ENCODE measurements at regions not wholly inside any gene's neighbourhood (a gene's known extent, or its start where the extent isn't known, plus 50 kb on each side); places are given as distances from the start of the nearest gene placed in this dataset.

DNA sequence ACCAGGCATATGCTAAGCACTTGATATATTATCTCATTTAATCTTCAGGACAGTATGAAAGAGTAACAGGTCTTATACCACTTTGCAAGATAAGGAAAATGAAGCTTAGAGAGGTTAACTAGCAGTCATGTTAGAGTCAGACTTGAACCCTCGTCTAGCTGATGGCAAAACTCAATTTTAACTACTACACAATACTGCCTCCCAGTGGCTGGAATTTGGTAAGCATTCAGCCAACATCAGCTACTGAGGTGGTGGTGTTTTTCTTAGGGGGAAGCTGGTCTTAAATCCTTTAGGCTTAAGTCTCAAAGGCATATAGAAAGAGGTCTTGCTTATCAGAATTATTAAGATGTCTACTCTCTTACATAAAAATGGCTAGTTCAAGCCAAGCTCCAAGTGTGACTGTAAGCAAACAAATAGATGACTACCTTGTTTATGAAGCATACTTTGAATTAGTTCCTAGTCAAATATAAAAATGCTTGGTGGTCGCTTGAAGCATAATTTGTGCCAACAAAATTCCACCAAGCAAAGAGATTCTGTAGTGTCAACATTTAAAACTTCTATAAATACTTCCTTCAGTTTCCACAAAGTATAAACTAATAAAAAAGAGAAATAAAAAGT lies 325.4 kb upstream of the FIGN start:
- Histone ChIP-seq H3K9me3 (ENCODE audit: control insufficient read depth in 2 of 2, insufficient read depth in 1 of 2, low read depth in 1 of 2, low read length in 1 of 2) (no peaks in the 10 kb centered on the region), H3K36me3 (ENCODE audit: control insufficient read depth in 3 of 3, insufficient read depth in 2 of 3, low read depth in 1 of 3, low read length in 3 of 3) (no peaks in the 10 kb centered on the region), H3K27ac (ENCODE audit: low read depth in 1 of 3, low read length in 2 of 3) (no peak overlapping the region), H3K27me3 (ENCODE audit: control insufficient read depth in 3 of 3, insufficient read depth in 3 of 3, low read length in 3 of 3) (no peaks in the 10 kb centered on the region), H3K4me3 (ENCODE audit: low read depth in 1 of 3, low read length in 3 of 3) (no peak overlapping the region), H3K4me1 (ENCODE audit: control insufficient read depth in 3 of 3, insufficient read depth in 2 of 3, low read depth in 1 of 3, low read length in 2 of 3) (no peaks in the 10 kb centered on the region)
- DNase-seq, result peak; percentile 15 to 22
- FAIRE-seq, result no peak
- WGBS, 3 donors, result 5 to 20% (median 9%) methylated on average over 2 of the region's 2 CpGs

DNA sequence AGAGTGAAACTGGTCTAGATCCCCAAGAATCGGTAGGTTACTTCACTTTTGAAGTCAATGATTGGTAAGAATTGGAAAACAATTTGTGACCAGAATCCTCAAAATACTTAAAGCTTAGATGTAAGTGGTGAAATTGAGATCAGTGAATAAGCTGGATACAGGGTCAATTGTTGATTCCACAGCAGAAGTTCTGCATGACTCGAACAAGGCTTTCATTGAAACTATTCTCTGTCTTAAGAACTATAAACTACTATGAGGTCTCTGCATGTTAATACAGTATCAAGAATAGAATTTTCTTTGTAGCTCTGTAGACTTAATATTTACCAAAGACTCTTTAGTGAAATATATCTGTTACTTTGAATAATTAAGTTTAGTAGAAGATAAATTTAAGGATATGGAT lies 324.2 kb upstream of the FIGN start:
- no peak for FAIRE-seq
- no peak for DNase-seq
- WGBS, 3 donors, result 79 to 80% (median 79%) methylated on average over 2 of the region's 2 CpGs
- Histone ChIP-seq H3K27me3 (ENCODE audit: control insufficient read depth in 3 of 3, insufficient read depth in 3 of 3, low read length in 3 of 3) (no peaks in the 10 kb centered on the region), H3K4me1 (ENCODE audit: control insufficient read depth in 3 of 3, insufficient read depth in 2 of 3, low read depth in 1 of 3, low read length in 2 of 3) (no peaks in the 10 kb centered on the region), H3K4me3 (ENCODE audit: low read depth in 1 of 3, low read length in 3 of 3) (no peak overlapping the region), H3K27ac (ENCODE audit: low read depth in 1 of 3, low read length in 2 of 3) (no peak overlapping the region), H3K9me3 (ENCODE audit: control insufficient read depth in 2 of 2, insufficient read depth in 1 of 2, low read depth in 1 of 2, low read length in 1 of 2) (no peaks in the 10 kb centered on the region), H3K36me3 (ENCODE audit: control insufficient read depth in 3 of 3, insufficient read depth in 2 of 3, low read depth in 1 of 3, low read length in 3 of 3) (no peaks in the 10 kb centered on the region)

DNA sequence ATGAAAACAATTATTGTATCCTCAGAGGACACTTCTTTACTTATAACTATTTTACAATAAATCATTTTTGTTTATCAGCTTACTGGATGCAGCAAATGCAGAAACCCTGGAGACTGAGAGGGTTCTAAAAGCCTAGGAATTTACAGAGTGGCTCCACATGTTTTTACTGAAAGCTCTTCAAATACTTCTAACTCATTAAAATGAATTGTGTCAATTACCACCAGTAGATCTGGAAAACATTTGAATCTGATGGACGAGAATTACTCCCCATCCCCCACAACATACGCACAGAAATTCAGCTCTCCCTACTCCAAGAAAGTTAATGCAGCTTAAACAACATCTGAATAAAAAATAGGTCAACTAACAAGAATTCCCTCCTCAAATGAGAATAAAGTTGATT lies 319.8 kb upstream of the FIGN start:
- Histone ChIP-seq H3K4me1 (ENCODE audit: control insufficient read depth in 3 of 3, insufficient read depth in 2 of 3, low read depth in 1 of 3, low read length in 2 of 3) (no peaks in the 10 kb centered on the region), H3K27ac (ENCODE audit: low read depth in 1 of 3, low read length in 2 of 3) (no peak overlapping the region), H3K36me3 (ENCODE audit: control insufficient read depth in 3 of 3, insufficient read depth in 2 of 3, low read depth in 1 of 3, low read length in 3 of 3) (no peaks in the 10 kb centered on the region), H3K4me3 (ENCODE audit: low read depth in 1 of 3, low read length in 3 of 3) (no peak overlapping the region), H3K9me3 (ENCODE audit: control insufficient read depth in 2 of 2, insufficient read depth in 1 of 2, low read depth in 1 of 2, low read length in 1 of 2) (no peaks in the 10 kb centered on the region), H3K27me3 (ENCODE audit: control insufficient read depth in 3 of 3, insufficient read depth in 3 of 3, low read length in 3 of 3) (no peaks in the 10 kb centered on the region)
- FAIRE-seq, result no peak
- DNase-seq, result no peak
- WGBS, 3 donors, result 52 to 73% (median 57%) methylated on average over 2 of the region's 2 CpGs

DNA sequence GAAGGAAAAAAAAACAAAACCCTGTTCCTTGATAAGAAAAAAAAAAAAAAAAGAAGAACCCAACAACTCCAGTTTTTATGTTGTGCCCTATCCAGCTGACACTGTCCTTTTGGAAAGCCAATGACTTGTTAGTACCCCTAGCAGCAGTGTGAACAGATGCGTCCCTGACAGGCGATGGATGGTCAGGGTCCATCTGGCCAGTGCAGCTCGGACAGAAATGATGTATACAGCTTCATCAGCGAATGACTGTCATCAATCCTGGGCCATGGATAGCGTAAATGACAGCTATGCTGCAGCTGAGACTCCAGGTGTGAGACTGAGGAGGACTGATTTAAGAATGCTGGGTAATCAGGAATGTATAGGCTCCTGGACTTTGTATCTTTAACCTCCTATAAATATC lies 318.8 kb upstream of the FIGN start:
- DNase-seq (no peak), FAIRE-seq (no peak)
- no peaks in the 10 kb centered on the region for H3K4me1 ChIP-seq (ENCODE audit: control insufficient read depth in 3 of 3, insufficient read depth in 2 of 3, low read depth in 1 of 3, low read length in 2 of 3)
- H3K4me3 ChIP-seq (ENCODE audit: low read depth in 1 of 3, low read length in 3 of 3), result no peak overlapping the region
- WGBS, 3 donors, result 61 to 79% (median 64%) methylated on average over 5 of the region's 5 CpGs
- no peak overlapping the region for H3K27ac ChIP-seq (ENCODE audit: low read depth in 1 of 3, low read length in 2 of 3)
- no peaks in the 10 kb centered on the region for H3K36me3 ChIP-seq (ENCODE audit: control insufficient read depth in 3 of 3, insufficient read depth in 2 of 3, low read depth in 1 of 3, low read length in 3 of 3)
- no peaks in the 10 kb centered on the region for H3K27me3 ChIP-seq (ENCODE audit: control insufficient read depth in 3 of 3, insufficient read depth in 3 of 3, low read length in 3 of 3)
- H3K9me3 ChIP-seq (ENCODE audit: control insufficient read depth in 2 of 2, insufficient read depth in 1 of 2, low read depth in 1 of 2, low read length in 1 of 2), result no peaks in the 10 kb centered on the region

DNA sequence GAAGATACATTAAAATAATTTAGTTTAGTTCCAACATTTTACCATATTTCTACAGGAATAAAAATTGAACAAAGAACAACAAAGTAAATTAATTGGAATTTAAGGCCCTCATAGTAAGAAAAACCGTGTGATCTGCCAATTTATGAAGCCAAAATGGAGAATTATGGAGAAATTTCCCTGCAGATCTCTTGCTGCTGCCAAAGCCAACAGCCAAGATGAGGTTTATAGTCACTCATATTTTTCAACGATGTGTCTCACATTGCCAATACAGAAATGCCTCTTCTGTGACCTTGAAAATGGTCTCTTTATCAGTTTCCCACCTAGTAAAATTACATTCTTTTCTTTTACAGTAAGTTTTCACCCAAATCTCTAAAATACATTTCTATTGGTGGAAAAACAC lies 317.2 kb upstream of the FIGN start:
- Histone ChIP-seq H3K9me3 (ENCODE audit: control insufficient read depth in 2 of 2, insufficient read depth in 1 of 2, low read depth in 1 of 2, low read length in 1 of 2) (no peaks in the 10 kb centered on the region), H3K4me1 (ENCODE audit: control insufficient read depth in 3 of 3, insufficient read depth in 2 of 3, low read depth in 1 of 3, low read length in 2 of 3) (no peaks in the 10 kb centered on the region), H3K4me3 (ENCODE audit: low read depth in 1 of 3, low read length in 3 of 3) (no peak overlapping the region), H3K36me3 (ENCODE audit: control insufficient read depth in 3 of 3, insufficient read depth in 2 of 3, low read depth in 1 of 3, low read length in 3 of 3) (no peaks in the 10 kb centered on the region), H3K27me3 (ENCODE audit: control insufficient read depth in 3 of 3, insufficient read depth in 3 of 3, low read length in 3 of 3) (no peaks in the 10 kb centered on the region), H3K27ac (ENCODE audit: low read depth in 1 of 3, low read length in 2 of 3) (no peak overlapping the region)
- no peak for FAIRE-seq
- no peak for DNase-seq
- WGBS, 3 donors, result 35 to 48% (median 41%) methylated on average over 2 of the region's 2 CpGs

DNA sequence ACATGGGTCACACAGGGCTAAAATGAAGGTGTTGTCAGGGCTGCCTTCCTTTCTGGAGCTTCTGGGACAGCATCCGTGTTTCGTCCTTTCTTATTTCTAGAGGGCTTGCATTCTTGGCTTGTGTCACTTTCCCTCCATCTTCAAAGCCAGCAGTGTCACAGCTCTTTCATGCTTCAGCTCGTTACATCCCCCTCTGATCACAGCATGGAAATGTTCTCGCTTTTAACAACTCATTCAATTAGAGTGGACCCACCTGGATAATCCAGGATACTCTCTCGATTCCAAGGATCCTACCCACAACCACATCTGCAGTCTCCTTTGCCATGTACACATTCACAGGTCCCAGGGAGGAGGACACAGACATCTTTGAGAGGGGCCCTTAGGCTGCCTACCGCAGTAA lies 316.2 kb upstream of the FIGN start:
- WGBS, 3 donors, result 70 to 75% (median 71%) methylated on average over 6 of the region's 6 CpGs
- FAIRE-seq, result no peak
- no peaks in the 10 kb centered on the region for H3K27me3 ChIP-seq (ENCODE audit: control insufficient read depth in 3 of 3, insufficient read depth in 3 of 3, low read length in 3 of 3)
- no peaks in the 10 kb centered on the region for H3K9me3 ChIP-seq (ENCODE audit: control insufficient read depth in 2 of 2, insufficient read depth in 1 of 2, low read depth in 1 of 2, low read length in 1 of 2)
- H3K27ac ChIP-seq (ENCODE audit: low read depth in 1 of 3, low read length in 2 of 3), result no peak overlapping the region
- no peaks in the 10 kb centered on the region for H3K4me1 ChIP-seq (ENCODE audit: control insufficient read depth in 3 of 3, insufficient read depth in 2 of 3, low read depth in 1 of 3, low read length in 2 of 3)
- no peaks in the 10 kb centered on the region for H3K36me3 ChIP-seq (ENCODE audit: control insufficient read depth in 3 of 3, insufficient read depth in 2 of 3, low read depth in 1 of 3, low read length in 3 of 3)
- no peak overlapping the region for H3K4me3 ChIP-seq (ENCODE audit: low read depth in 1 of 3, low read length in 3 of 3)
- no peak for DNase-seq

DNA sequence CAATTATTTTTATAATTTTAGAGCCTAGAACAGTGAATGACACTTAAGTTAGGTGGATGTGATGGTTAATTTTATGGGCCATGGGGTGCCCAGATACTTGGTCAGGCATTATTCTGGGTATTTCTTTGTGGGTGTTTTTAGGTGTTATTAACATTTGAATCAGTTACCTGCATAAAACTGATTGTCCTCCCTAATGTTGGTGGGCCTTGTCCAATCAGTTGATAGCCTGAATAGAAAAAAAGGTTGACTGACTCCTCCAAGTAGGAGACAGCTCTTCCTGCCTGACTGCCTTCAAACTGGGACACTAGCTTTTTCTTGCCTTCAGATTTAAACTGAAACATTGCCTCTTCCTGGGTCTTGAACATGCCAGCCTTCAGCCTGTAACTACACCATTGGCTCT lies 312.9 kb upstream of the FIGN start:
- FAIRE-seq, result no peak
- no peak overlapping the region for H3K4me3 ChIP-seq (ENCODE audit: low read depth in 1 of 3, low read length in 3 of 3)

DNA sequence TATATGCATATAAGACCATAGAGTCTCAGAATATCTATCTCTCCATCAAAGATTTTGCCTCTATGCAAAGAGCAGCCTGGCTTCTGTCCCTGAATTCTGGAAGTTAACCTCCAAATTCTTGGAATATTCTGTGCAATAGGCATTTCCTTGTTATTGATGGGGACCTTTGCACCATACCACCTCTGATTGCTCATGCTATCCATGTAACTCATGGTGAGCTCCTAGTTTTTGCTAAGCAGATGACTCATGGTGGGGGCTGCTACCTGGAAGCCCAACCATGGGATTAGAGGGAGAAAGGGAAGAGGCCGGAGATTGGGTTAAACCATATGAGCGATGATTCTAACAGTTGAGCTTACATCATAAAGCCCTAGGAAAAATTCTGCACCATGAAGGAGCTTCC lies 310.2 kb upstream of the FIGN start:
- DNase-seq (no peak), FAIRE-seq (no peak)
- Histone ChIP-seq H3K36me3 (ENCODE audit: control insufficient read depth in 3 of 3, insufficient read depth in 2 of 3, low read depth in 1 of 3, low read length in 3 of 3) (no peaks in the 10 kb centered on the region), H3K27me3 (ENCODE audit: control insufficient read depth in 3 of 3, insufficient read depth in 3 of 3, low read length in 3 of 3) (no peaks in the 10 kb centered on the region), H3K4me3 (ENCODE audit: low read depth in 1 of 3, low read length in 3 of 3) (no peak overlapping the region), H3K27ac (ENCODE audit: low read depth in 1 of 3, low read length in 2 of 3) (no peak overlapping the region), H3K4me1 (ENCODE audit: control insufficient read depth in 3 of 3, insufficient read depth in 2 of 3, low read depth in 1 of 3, low read length in 2 of 3) (no peaks in the 10 kb centered on the region), H3K9me3 (ENCODE audit: control insufficient read depth in 2 of 2, insufficient read depth in 1 of 2, low read depth in 1 of 2, low read length in 1 of 2) (peaks cover 0 to 3% of the 10 kb centered on the region in 2 donors)
- WGBS, 3 donors, result 81 to 96% (median 94%) methylated on average over 2 of the region's 2 CpGs

More for the DNA sequence above, 312.9 kb upstream of the FIGN start:
- Histone ChIP-seq H3K9me3 (ENCODE audit: control insufficient read depth in 2 of 2, insufficient read depth in 1 of 2, low read depth in 1 of 2, low read length in 1 of 2) (no peaks in the 10 kb centered on the region), H3K36me3 (ENCODE audit: control insufficient read depth in 3 of 3, insufficient read depth in 2 of 3, low read depth in 1 of 3, low read length in 3 of 3) (no peaks in the 10 kb centered on the region), H3K27ac (ENCODE audit: low read depth in 1 of 3, low read length in 2 of 3) (no peak overlapping the region), H3K4me1 (ENCODE audit: control insufficient read depth in 3 of 3, insufficient read depth in 2 of 3, low read depth in 1 of 3, low read length in 2 of 3) (no peaks in the 10 kb centered on the region), H3K27me3 (ENCODE audit: control insufficient read depth in 3 of 3, insufficient read depth in 3 of 3, low read length in 3 of 3) (no peaks in the 10 kb centered on the region)
- DNase-seq, result no peak

DNA sequence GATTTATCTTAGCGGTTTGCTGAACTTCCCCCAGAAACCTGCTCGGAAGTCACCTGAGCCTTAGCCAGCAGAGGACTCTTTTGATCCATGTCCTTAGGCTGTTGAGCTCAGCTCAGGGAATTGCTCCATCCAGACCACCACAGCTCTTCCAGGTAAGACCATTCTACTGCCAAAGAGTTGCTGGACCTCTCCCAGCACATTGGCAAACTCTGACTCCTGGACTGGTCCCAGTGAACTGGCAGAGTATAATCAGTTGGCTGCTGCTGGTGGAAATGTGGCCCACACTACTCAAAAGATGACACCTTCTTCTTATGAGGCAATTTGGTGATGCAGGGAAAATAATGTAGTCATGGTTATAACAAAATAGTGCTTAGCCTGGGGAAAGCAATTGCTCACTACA lies 308.8 kb upstream of the FIGN start:
- no peaks in the 10 kb centered on the region for H3K36me3 ChIP-seq (ENCODE audit: control insufficient read depth in 3 of 3, insufficient read depth in 2 of 3, low read depth in 1 of 3, low read length in 3 of 3)
- 77 to 95% (median 85%) methylated on average over 2 of the region's 2 CpGs for WGBS, 3 donors
- no peaks in the 10 kb centered on the region for H3K27me3 ChIP-seq (ENCODE audit: control insufficient read depth in 3 of 3, insufficient read depth in 3 of 3, low read length in 3 of 3)
- peaks cover 0 to 3% of the 10 kb centered on the region in 2 donors for H3K9me3 ChIP-seq (ENCODE audit: control insufficient read depth in 2 of 2, insufficient read depth in 1 of 2, low read depth in 1 of 2, low read length in 1 of 2)
- no peak overlapping the region for H3K27ac ChIP-seq (ENCODE audit: low read depth in 1 of 3, low read length in 2 of 3)
- no peaks in the 10 kb centered on the region for H3K4me1 ChIP-seq (ENCODE audit: control insufficient read depth in 3 of 3, insufficient read depth in 2 of 3, low read depth in 1 of 3, low read length in 2 of 3)
- H3K4me3 ChIP-seq (ENCODE audit: low read depth in 1 of 3, low read length in 3 of 3), result no peak overlapping the region
- no peak for FAIRE-seq
- no peak for DNase-seq
